ENCODE measurements at regions not wholly inside any gene's neighbourhood (a gene's known extent, or its start where the extent isn't known, plus 50 kb on each side); places are given as distances from the start of the nearest gene placed in this dataset.

GRCh38 chr1:94314222-94314858 is 77.0 kb upstream of the ARHGAP29 start:
- H3K4me3 ChIP-seq (ENCODE audit: low read length), result no peak overlapping the region

GRCh38 chr1:94310570-94311270 is 73.3 kb upstream of the ARHGAP29 start:
- Histone ChIP-seq H3K4me2 (ENCODE audit: low read length) (no peak overlapping the region), H3K9me3 (replicated peaks; ENCODE audit: low read length) (no peaks in the 10 kb centered on the region), H3K36me3 (ENCODE audit: insufficient read depth, low read length) (no peaks in the 10 kb centered on the region), H3K4me3 (ENCODE audit: low read length) (no peak overlapping the region), H3K9ac (ENCODE audit: low read depth, low read length) (no peak overlapping the region), H3K4me1 (ENCODE audit: control insufficient read depth, insufficient read depth, low read length) (peaks cover 16% of the 10 kb centered on the region), H3K27me3 (ENCODE audit: control insufficient read depth, insufficient read depth, low read length) (no peaks in the 10 kb centered on the region)

More at GRCh38 chr1:94314222-94314858, 77.0 kb upstream of the ARHGAP29 start:
- peaks cover 21% of the 10 kb centered on the region for H3K4me1 ChIP-seq (ENCODE audit: control insufficient read depth, insufficient read depth, low read length)
- no peak overlapping the region for H3K9ac ChIP-seq (ENCODE audit: low read depth, low read length)
- no peaks in the 10 kb centered on the region for H3K27me3 ChIP-seq (ENCODE audit: control insufficient read depth, insufficient read depth, low read length)
- H3K4me2 ChIP-seq (ENCODE audit: low read length), result no peak overlapping the region
- H3K9me3 ChIP-seq (replicated peaks; ENCODE audit: low read length), result no peaks in the 10 kb centered on the region
- H3K36me3 ChIP-seq (ENCODE audit: insufficient read depth, low read length), result no peaks in the 10 kb centered on the region

GRCh38 chr1:94309829-94310569 is 72.6 kb upstream of the ARHGAP29 start:
- no peak overlapping the region for H3K4me3 ChIP-seq (ENCODE audit: low read length)
- no peak overlapping the region for H3K9ac ChIP-seq (ENCODE audit: low read depth, low read length)
- no peak overlapping the region for H3K4me2 ChIP-seq (ENCODE audit: low read length)
- H3K36me3 ChIP-seq (ENCODE audit: insufficient read depth, low read length), result no peaks in the 10 kb centered on the region
- peaks cover 23% of the 10 kb centered on the region for H3K4me1 ChIP-seq (ENCODE audit: control insufficient read depth, insufficient read depth, low read length)
- H3K27me3 ChIP-seq (ENCODE audit: control insufficient read depth, insufficient read depth, low read length), result no peaks in the 10 kb centered on the region
- H3K9me3 ChIP-seq (replicated peaks; ENCODE audit: low read length), result no peaks in the 10 kb centered on the region

- Histone ChIP-seq H3K27me3 (ENCODE audit: control insufficient read depth, insufficient read depth, low read length) (no peaks in the 10 kb centered on the region), H3K9me3 (replicated peaks; ENCODE audit: low read length) (no peaks in the 10 kb centered on the region), H3K9ac (ENCODE audit: low read depth, low read length) (no peak overlapping the region), H3K36me3 (ENCODE audit: insufficient read depth, low read length) (no peaks in the 10 kb centered on the region), H3K4me2 (ENCODE audit: low read length) (no peak overlapping the region), H3K4me3 (ENCODE audit: low read length) (no peak overlapping the region), H3K4me1 (ENCODE audit: control insufficient read depth, insufficient read depth, low read length) (peaks cover 30% of the 10 kb centered on the region)
Observed at GRCh38 chr1:94309216-94309615, 71.8 kb upstream of the ARHGAP29 start.

- Histone ChIP-seq H3K36me3 (ENCODE audit: insufficient read depth, low read length) (no peaks in the 10 kb centered on the region), H3K9ac (ENCODE audit: low read depth, low read length) (no peak overlapping the region), H3K9me3 (replicated peaks; ENCODE audit: low read length) (no peaks in the 10 kb centered on the region), H3K27me3 (ENCODE audit: control insufficient read depth, insufficient read depth, low read length) (no peaks in the 10 kb centered on the region), H3K4me1 (ENCODE audit: control insufficient read depth, insufficient read depth, low read length) (peaks cover 42% of the 10 kb centered on the region), H3K4me3 (ENCODE audit: low read length) (no peak overlapping the region), H3K4me2 (ENCODE audit: low read length) (no peak overlapping the region)
Observed at GRCh38 chr1:94306521-94306920, 69.1 kb upstream of the ARHGAP29 start.

- H3K4me3 ChIP-seq (ENCODE audit: low read length), result no peak overlapping the region
- peak overlapping the region; percentile 7 for H3K4me2 ChIP-seq (ENCODE audit: low read length)
- peak overlapping the region; percentile 55 for H3K9ac ChIP-seq (ENCODE audit: low read depth, low read length)
- H3K27me3 ChIP-seq (ENCODE audit: control insufficient read depth, insufficient read depth, low read length), result no peaks in the 10 kb centered on the region
- H3K4me1 ChIP-seq (ENCODE audit: control insufficient read depth, insufficient read depth, low read length), result peaks cover 49% of the 10 kb centered on the region
- H3K9me3 ChIP-seq (replicated peaks; ENCODE audit: low read length), result no peaks in the 10 kb centered on the region
- no peaks in the 10 kb centered on the region for H3K36me3 ChIP-seq (ENCODE audit: insufficient read depth, low read length)
Observed at GRCh38 chr1:94305704-94306103, 68.3 kb upstream of the ARHGAP29 start.

- H3K27me3 ChIP-seq (ENCODE audit: control insufficient read depth, insufficient read depth, low read length), result no peaks in the 10 kb centered on the region
- H3K4me1 ChIP-seq (ENCODE audit: control insufficient read depth, insufficient read depth, low read length), result peaks cover 55% of the 10 kb centered on the region
- no peaks in the 10 kb centered on the region for H3K9me3 ChIP-seq (replicated peaks; ENCODE audit: low read length)
- H3K4me3 ChIP-seq (ENCODE audit: low read length), result peak overlapping the region; percentile 15
- peak overlapping the region; percentile 55 for H3K9ac ChIP-seq (ENCODE audit: low read depth, low read length)
- H3K4me2 ChIP-seq (ENCODE audit: low read length), result peak overlapping the region; percentile 44
- no peaks in the 10 kb centered on the region for H3K36me3 ChIP-seq (ENCODE audit: insufficient read depth, low read length)
Observed at GRCh38 chr1:94304553-94304952, 67.2 kb upstream of the ARHGAP29 start.

- Histone ChIP-seq H3K4me2 (ENCODE audit: low read length) (no peak overlapping the region), H3K9ac (ENCODE audit: low read depth, low read length) (no peak overlapping the region), H3K27me3 (ENCODE audit: control insufficient read depth, insufficient read depth, low read length) (no peaks in the 10 kb centered on the region), H3K36me3 (ENCODE audit: insufficient read depth, low read length) (no peaks in the 10 kb centered on the region), H3K9me3 (replicated peaks; ENCODE audit: low read length) (no peaks in the 10 kb centered on the region), H3K4me3 (ENCODE audit: low read length) (no peak overlapping the region), H3K4me1 (ENCODE audit: control insufficient read depth, insufficient read depth, low read length) (peaks cover 67% of the 10 kb centered on the region)
Observed at GRCh38 chr1:94303005-94303404, 65.6 kb upstream of the ARHGAP29 start.

- Histone ChIP-seq H3K36me3 (ENCODE audit: insufficient read depth, low read length) (no peaks in the 10 kb centered on the region), H3K4me3 (ENCODE audit: low read length) (no peak overlapping the region), H3K9me3 (replicated peaks; ENCODE audit: low read length) (no peaks in the 10 kb centered on the region), H3K4me1 (ENCODE audit: control insufficient read depth, insufficient read depth, low read length) (peaks cover 69% of the 10 kb centered on the region), H3K9ac (ENCODE audit: low read depth, low read length) (no peak overlapping the region), H3K4me2 (ENCODE audit: low read length) (no peak overlapping the region), H3K27me3 (ENCODE audit: control insufficient read depth, insufficient read depth, low read length) (no peaks in the 10 kb centered on the region)
Observed at GRCh38 chr1:94302497-94302896, 65.1 kb upstream of the ARHGAP29 start.

- Histone ChIP-seq H3K27me3 (ENCODE audit: control insufficient read depth, insufficient read depth, low read length) (no peaks in the 10 kb centered on the region), H3K4me1 (ENCODE audit: control insufficient read depth, insufficient read depth, low read length) (peaks cover 77% of the 10 kb centered on the region), H3K9me3 (replicated peaks; ENCODE audit: low read length) (no peaks in the 10 kb centered on the region), H3K36me3 (ENCODE audit: insufficient read depth, low read length) (no peaks in the 10 kb centered on the region), H3K4me3 (ENCODE audit: low read length) (no peak overlapping the region), H3K4me2 (ENCODE audit: low read length) (no peak overlapping the region), H3K9ac (ENCODE audit: low read depth, low read length) (no peak overlapping the region)
Observed at GRCh38 chr1:94301186-94301585, 63.8 kb upstream of the ARHGAP29 start.

GRCh38 chr1:94300731-94301130 is 63.3 kb upstream of the ARHGAP29 start:
- H3K9me3 ChIP-seq (replicated peaks; ENCODE audit: low read length), result no peaks in the 10 kb centered on the region
- no peak overlapping the region for H3K4me3 ChIP-seq (ENCODE audit: low read length)
- no peak overlapping the region for H3K4me2 ChIP-seq (ENCODE audit: low read length)
- H3K36me3 ChIP-seq (ENCODE audit: insufficient read depth, low read length), result no peaks in the 10 kb centered on the region
- no peaks in the 10 kb centered on the region for H3K27me3 ChIP-seq (ENCODE audit: control insufficient read depth, insufficient read depth, low read length)
- peaks cover 75% of the 10 kb centered on the region for H3K4me1 ChIP-seq (ENCODE audit: control insufficient read depth, insufficient read depth, low read length)
- H3K9ac ChIP-seq (ENCODE audit: low read depth, low read length), result no peak overlapping the region

All from skeletal muscle satellite cell (primary cell).